OCI-LY7 (cell line): ENCODE measurements at regions not wholly inside any gene's neighbourhood (a gene's known extent, or its start where the extent isn't known, plus 50 kb on each side); places are given as distances from the start of the nearest gene placed in this dataset.

Experiments
- BruUV-seq: library from RNA; stranded (reverse); fragments of 400-500 nt; replicated peaks from 2 replicates; lab custom pipeline; 2021; lab: Mats Ljungman, UMichigan
- CTCF ChIA-PET: fragments of 300-600 bp; sonication (Branson Sonifier 250); formaldehyde crosslinking; loops from one replicate; lab custom pipeline; 2022; ENCODE audit warnings: antibody characterized with exemption; ENCODE audit not compliant: unreplicated experiment; lab: Charles Lee
- POLR2A ChIA-PET: fragments of 300-600 bp; sonication (Branson Sonifier 250); formaldehyde crosslinking; loops from one replicate; lab custom pipeline; 2022; ENCODE audit warnings: antibody characterized with exemption; lab: Charles Lee
- DNase-seq: peaks from one replicate; pipeline ENCODE4 v3.0.0-alpha.2; 2015; ENCODE audit warnings: low spot score
- H2AFZ ChIP-seq: fragments of 200-600 bp; sonication (generic), shearing (Covaris generic); 2 replicates; pipeline ENCODE4 v1.6.1; 2014; ENCODE audit warnings: mild to moderate bottlenecking, antibody characterized with exemption, low read length, moderate library complexity
- H3K27ac ChIP-seq: fragments of 200-600 bp; sonication (generic); 2 replicates; pipeline ENCODE4 v1.5.1; 2014; ENCODE audit warnings: mixed run types, low read depth, mild to moderate bottlenecking, moderate library complexity, low read length, inconsistent platforms; ENCODE audit not compliant: poor library complexity, severe bottlenecking
- H3K36me3 ChIP-seq: fragments of 200-600 bp; sonication (generic); 2 replicates; pipeline ENCODE4 v1.6.1; 2014; ENCODE audit warnings: mild to moderate bottlenecking, antibody characterized with exemption, low read length, moderate library complexity, mixed read lengths; ENCODE audit not compliant: insufficient read depth
- H3K4me1 ChIP-seq: fragments of 200-600 bp; sonication (generic); 2 replicates; pipeline ENCODE4 v1.5.1; 2014; ENCODE audit warnings: mild to moderate bottlenecking, low read length; ENCODE audit not compliant: insufficient read depth, poor library complexity, severe bottlenecking
- H3K4me2 ChIP-seq: fragments of 200-600 bp; sonication (generic); 2 replicates; pipeline ENCODE4 v1.6.1; 2014; ENCODE audit warnings: mild to moderate bottlenecking, low read length
- H3K4me3 ChIP-seq: fragments of 200-600 bp; sonication (generic); 2 replicates; pipeline ENCODE4 v1.5.1; 2014; ENCODE audit warnings: mild to moderate bottlenecking, low read depth, low read length; ENCODE audit not compliant: poor library complexity, severe bottlenecking
- H3K79me2 ChIP-seq: fragments of 200-600 bp; sonication (generic); 2 replicates; pipeline ENCODE4 v1.6.1; 2016; ENCODE audit warnings: low read depth, mild to moderate bottlenecking, low read length, moderate library complexity, mixed read lengths; ENCODE audit not compliant: insufficient read depth
- H3K9me2 ChIP-seq: fragments of 200-600 bp; sonication (generic); 2 replicates; pipeline ENCODE4 v1.6.1; 2016; ENCODE audit warnings: mild to moderate bottlenecking, low read length, mixed read lengths; ENCODE audit not compliant: insufficient read depth
- H3K9me3 ChIP-seq: fragments of 200-600 bp; sonication (generic); 2 replicates; pipeline ENCODE4 v1.6.1; 2014; ENCODE audit warnings: mild to moderate bottlenecking, mixed run types, low read length, mixed read lengths
- H4K20me1 ChIP-seq: fragments of 200-600 bp; sonication (generic); 2 replicates; pipeline ENCODE4 v1.6.1; 2014; ENCODE audit warnings: mild to moderate bottlenecking, antibody characterized with exemption, low read length, moderate library complexity, mixed read lengths; ENCODE audit not compliant: insufficient read depth
- EZH2phosphoT487 ChIP-seq: fragments of 200-600 bp; sonication (generic); IDR thresholded peaks from 2 replicates; pipeline ENCODE4 v1.6.1; 2018; ENCODE audit warnings: low read depth, borderline replicate concordance, mild to moderate bottlenecking, mixed run types, antibody characterized with exemption, low read length, moderate library complexity, mixed read lengths
- intact Hi-C: fragments of 100-400 bp; cut with micrococcal nuclease; formaldehyde crosslinking; loops from one replicate; pipeline ENCODE4 v1.10.0; 2022; ENCODE audit not compliant: unreplicated experiment
- TF ChIP-seq, protein P1 (sequence below): fragments of 200-600 bp; sonication (generic); conservative IDR thresholded peaks from 2 replicates; pipeline ENCODE4 v1.5.1; 2014; ENCODE audit warnings: mild to moderate bottlenecking, antibody characterized with exemption, low read length, moderate library complexity, mixed read lengths

DNA sequence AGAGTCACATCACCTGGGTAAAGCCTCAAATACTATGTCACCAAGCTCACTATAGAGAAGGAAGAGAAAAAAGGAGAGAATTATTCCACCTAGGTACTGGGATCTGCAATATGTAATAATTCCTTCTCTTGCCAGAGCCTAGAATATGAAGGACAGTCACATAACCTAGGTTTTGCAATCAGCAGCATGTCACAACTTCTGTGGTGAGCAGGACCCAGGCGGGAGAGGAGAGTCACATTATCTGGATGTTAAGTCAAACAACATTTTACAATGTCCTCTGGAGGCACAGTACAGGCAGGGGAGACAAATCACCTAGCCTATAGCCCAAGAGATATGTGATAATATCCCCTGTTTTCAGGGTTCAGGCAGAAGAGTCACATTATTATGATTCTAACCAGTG is 951.2 kb upstream of the TSPY4 start:
- TF ChIP-seq EZH2phosphoT487 = no peak
- TF ChIP-seq, protein P1, sequence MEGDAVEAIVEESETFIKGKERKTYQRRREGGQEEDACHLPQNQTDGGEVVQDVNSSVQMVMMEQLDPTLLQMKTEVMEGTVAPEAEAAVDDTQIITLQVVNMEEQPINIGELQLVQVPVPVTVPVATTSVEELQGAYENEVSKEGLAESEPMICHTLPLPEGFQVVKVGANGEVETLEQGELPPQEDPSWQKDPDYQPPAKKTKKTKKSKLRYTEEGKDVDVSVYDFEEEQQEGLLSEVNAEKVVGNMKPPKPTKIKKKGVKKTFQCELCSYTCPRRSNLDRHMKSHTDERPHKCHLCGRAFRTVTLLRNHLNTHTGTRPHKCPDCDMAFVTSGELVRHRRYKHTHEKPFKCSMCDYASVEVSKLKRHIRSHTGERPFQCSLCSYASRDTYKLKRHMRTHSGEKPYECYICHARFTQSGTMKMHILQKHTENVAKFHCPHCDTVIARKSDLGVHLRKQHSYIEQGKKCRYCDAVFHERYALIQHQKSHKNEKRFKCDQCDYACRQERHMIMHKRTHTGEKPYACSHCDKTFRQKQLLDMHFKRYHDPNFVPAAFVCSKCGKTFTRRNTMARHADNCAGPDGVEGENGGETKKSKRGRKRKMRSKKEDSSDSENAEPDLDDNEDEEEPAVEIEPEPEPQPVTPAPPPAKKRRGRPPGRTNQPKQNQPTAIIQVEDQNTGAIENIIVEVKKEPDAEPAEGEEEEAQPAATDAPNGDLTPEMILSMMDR = no peak
- no peak overlapping the region for H2AFZ ChIP-seq
- no peak overlapping the region for H3K4me2 ChIP-seq

DNA sequence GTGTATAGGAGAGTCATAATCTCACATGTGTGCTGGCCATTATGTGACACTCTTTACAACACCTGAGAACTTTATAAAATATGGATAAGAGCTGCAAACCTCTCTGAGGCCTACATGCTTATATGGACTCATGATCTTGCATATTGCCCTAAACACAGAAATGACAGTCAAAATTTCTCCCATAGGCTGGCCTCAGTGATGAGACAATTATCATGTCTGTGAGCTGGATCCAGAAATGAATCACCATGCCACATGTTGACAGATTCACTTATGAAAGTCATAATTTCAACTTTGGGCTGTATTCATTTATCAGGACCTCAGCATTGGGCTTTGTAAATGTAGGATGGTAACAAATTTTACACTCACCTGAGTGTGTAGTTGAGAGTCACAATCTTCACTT is 948.8 kb upstream of the TSPY4 start:
- H3K4me1 ChIP-seq = no peaks in the 10 kb centered on the region
- no peaks in the 10 kb centered on the region for H3K9me3 ChIP-seq
- H3K4me3 ChIP-seq = no peak overlapping the region
- no peak overlapping the region for H2AFZ ChIP-seq
- no peaks in the 10 kb centered on the region for H4K20me1 ChIP-seq
- TF ChIP-seq, protein P1 = no peak
- no peak for TF ChIP-seq EZH2phosphoT487
- intact Hi-C loops = no loop called here
- H3K79me2 ChIP-seq = no peaks in the 10 kb centered on the region
- H3K4me2 ChIP-seq = no peak overlapping the region
- H3K27ac ChIP-seq = no peak overlapping the region
- H3K36me3 ChIP-seq = no peaks in the 10 kb centered on the region
- ChIA-PET CTCF (no interaction called here), POLR2A (no interaction called here)
- no peak for DNase-seq
- no TSS peak for BruUV-seq
- H3K9me2 ChIP-seq = no peaks in the 10 kb centered on the region

More for the DNA sequence above, 951.2 kb upstream of the TSPY4 start:
- CTCF ChIA-PET = no interaction called here
- H3K4me1 ChIP-seq = no peaks in the 10 kb centered on the region
- POLR2A ChIA-PET = no interaction called here
- no peak overlapping the region for H3K27ac ChIP-seq
- intact Hi-C loops = no loop called here
- H3K9me3 ChIP-seq = no peaks in the 10 kb centered on the region
- no peaks in the 10 kb centered on the region for H3K36me3 ChIP-seq
- no TSS peak for BruUV-seq
- H3K9me2 ChIP-seq = no peaks in the 10 kb centered on the region
- no peak overlapping the region for H3K4me3 ChIP-seq
- H4K20me1 ChIP-seq = no peaks in the 10 kb centered on the region
- no peak for DNase-seq
- H3K79me2 ChIP-seq = no peaks in the 10 kb centered on the region

DNA sequence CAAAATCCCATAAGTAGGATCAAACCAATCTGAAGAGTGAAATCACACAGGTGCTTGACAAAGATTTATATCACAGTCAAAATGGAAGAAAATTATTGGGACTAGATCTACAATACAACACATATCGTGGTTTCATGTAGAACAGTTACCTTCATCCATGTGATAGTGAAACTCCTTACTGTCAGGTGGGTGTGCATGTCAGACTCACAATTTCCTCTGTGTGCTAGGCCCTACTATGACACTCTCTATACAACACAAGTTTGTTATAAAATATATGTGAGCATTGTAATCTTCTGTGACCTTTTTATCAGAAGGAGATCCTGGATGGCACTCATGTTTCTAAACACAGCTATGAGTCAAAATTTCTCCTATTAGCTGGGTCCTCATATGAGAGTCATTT is 947.0 kb upstream of the TSPY4 start:
- intact Hi-C loops = no loop called here
- H3K9me3 ChIP-seq = no peaks in the 10 kb centered on the region
- TF ChIP-seq EZH2phosphoT487 = no peak
- TF ChIP-seq, protein P1 = no peak
- H3K4me2 ChIP-seq = no peak overlapping the region
- no peak overlapping the region for H3K27ac ChIP-seq
- H3K9me2 ChIP-seq = no peaks in the 10 kb centered on the region
- H2AFZ ChIP-seq = no peak overlapping the region
- DNase-seq = no peak
- CTCF ChIA-PET = no interaction called here
- no peaks in the 10 kb centered on the region for H3K4me1 ChIP-seq
- BruUV-seq = no TSS peak
- H3K36me3 ChIP-seq = no peaks in the 10 kb centered on the region
- no peaks in the 10 kb centered on the region for H4K20me1 ChIP-seq
- POLR2A ChIA-PET = no interaction called here
- H3K4me3 ChIP-seq = no peak overlapping the region
- no peaks in the 10 kb centered on the region for H3K79me2 ChIP-seq
